ENCODE measurements at regions not wholly inside any gene's neighbourhood (a gene's known extent, or its start where the extent isn't known, plus 50 kb on each side); places are given as distances from the start of the nearest gene placed in this dataset.

- TF ChIP-seq, protein P1, sequence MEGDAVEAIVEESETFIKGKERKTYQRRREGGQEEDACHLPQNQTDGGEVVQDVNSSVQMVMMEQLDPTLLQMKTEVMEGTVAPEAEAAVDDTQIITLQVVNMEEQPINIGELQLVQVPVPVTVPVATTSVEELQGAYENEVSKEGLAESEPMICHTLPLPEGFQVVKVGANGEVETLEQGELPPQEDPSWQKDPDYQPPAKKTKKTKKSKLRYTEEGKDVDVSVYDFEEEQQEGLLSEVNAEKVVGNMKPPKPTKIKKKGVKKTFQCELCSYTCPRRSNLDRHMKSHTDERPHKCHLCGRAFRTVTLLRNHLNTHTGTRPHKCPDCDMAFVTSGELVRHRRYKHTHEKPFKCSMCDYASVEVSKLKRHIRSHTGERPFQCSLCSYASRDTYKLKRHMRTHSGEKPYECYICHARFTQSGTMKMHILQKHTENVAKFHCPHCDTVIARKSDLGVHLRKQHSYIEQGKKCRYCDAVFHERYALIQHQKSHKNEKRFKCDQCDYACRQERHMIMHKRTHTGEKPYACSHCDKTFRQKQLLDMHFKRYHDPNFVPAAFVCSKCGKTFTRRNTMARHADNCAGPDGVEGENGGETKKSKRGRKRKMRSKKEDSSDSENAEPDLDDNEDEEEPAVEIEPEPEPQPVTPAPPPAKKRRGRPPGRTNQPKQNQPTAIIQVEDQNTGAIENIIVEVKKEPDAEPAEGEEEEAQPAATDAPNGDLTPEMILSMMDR (optimal IDR thresholded peaks at IDR 0.05 in 1 of 3, IDR thresholded peaks at IDR 0.05 in 1 of 3, conservative IDR thresholded peaks at IDR 0.05 in 1 of 3; ENCODE audit: extremely low read depth in 1 of 3, insufficient read depth in 2 of 3, low read length in 3 of 3), result no peak
- no peak for TF ChIP-seq EZH2 (IDR thresholded peaks at IDR 0.05; ENCODE audit: low read length)
Observed at GRCh38 chr10:28906934-28907333, 229.6 kb downstream of the BAMBI start.
